Heart left ventricle (tissue), 16 donors: ENCODE measurements at regions not wholly inside any gene's neighbourhood (a gene's known extent, or its start where the extent isn't known, plus 50 kb on each side); places are given as distances from the start of the nearest gene placed in this dataset.

Experiments
- ATAC-seq, 4 donors: fragments of 200-7000 bp; cut with Tn5 transposase; one replicate each; pipeline ENCODE4 v1.9.1; 2020 to 2022; ENCODE audit warnings: moderate library complexity in 4 of 4, mild to moderate bottlenecking in 3 of 4, moderate number of reproducible peaks in 1 of 4
- DNase-seq, 5 donors: peaks; one replicate each; pipeline ENCODE4 v3.0.0-alpha.2; 2020
- H3K27ac ChIP-seq, 12 donors: fragments of 200-600 bp; sonication (generic) in 4 of 12; one replicate each; pipeline versions ENCODE4 v1.5.0 to v1.8.0; 2016 to 2022; ENCODE audit warnings: mild to moderate bottlenecking in 2 of 12
- H3K27me3 ChIP-seq, 9 donors: fragments of 200-600 bp; sonication (generic) in 2 of 9; one replicate each; pipeline versions ENCODE4 v1.5.1 to v1.8.0; 2016 to 2022; ENCODE audit warnings: mild to moderate bottlenecking in 3 of 9
- H3K36me3 ChIP-seq, 9 donors: fragments of 200-600 bp; sonication (generic) in 2 of 9; one replicate each; pipeline versions ENCODE4 v1.5.0 to v1.8.0; 2018 to 2022; ENCODE audit warnings: mild to moderate bottlenecking in 2 of 9
- H3K4me1 ChIP-seq, 12 donors: fragments of 200-600 bp; sonication (generic) in 4 of 12; one replicate each; pipeline versions ENCODE4 v1.5.0 to v1.8.0; 2016 to 2022; ENCODE audit warnings: mild to moderate bottlenecking in 3 of 12
- H3K4me3 ChIP-seq, 12 donors: fragments of 200-600 bp; sonication (generic) in 4 of 12; one replicate each; pipeline versions ENCODE4 v1.5.0 to v1.8.0; 2017 to 2022; ENCODE audit warnings: mild to moderate bottlenecking in 9 of 12, moderate library complexity in 4 of 12
- H3K9me3 ChIP-seq, 12 donors: fragments of 200-600 bp; sonication (generic) in 4 of 12; one replicate each; pipeline versions ENCODE4 v1.5.0 to v1.8.0; 2016 to 2022; ENCODE audit warnings: mild to moderate bottlenecking in 1 of 12
- CTCF ChIP-seq, 12 donors: fragments of 200-600 bp; sonication (generic) in 4 of 12; IDR thresholded peaks; one replicate each; pipeline versions ENCODE4 v1.5.0 to v1.8.0; 2018 to 2022; ENCODE audit warnings: antibody characterized with exemption in 12 of 12, mild to moderate bottlenecking in 5 of 12
- POLR2A ChIP-seq, 2 donors: fragments of 450-650 bp; IDR thresholded peaks; one replicate each; pipeline ENCODE4 v1.6.1; 2017; ENCODE audit warnings: antibody characterized with exemption in 2 of 2, mild to moderate bottlenecking in 2 of 2, moderate library complexity in 2 of 2
- WGBS, 4 donors: extraction: QIAGEN DNeasy Blood & Tissue Kit in 2 of 4; methylation state at CpG; one replicate each; pipeline versions ENCODE4 v1.1.5 to v1.1.7; 2013 to 2018; 5-methylcytosine and 5-hydroxymethylcytosine counted together
- intact Hi-C, 10 donors: fragments of 100-400 bp; cut with DNase I; formaldehyde crosslinking; loops; one replicate each; pipeline versions ENCODE4 v1.11.1 to v1.14.2; 2022
- donor health status: ischemic (EF 13 %, LVEDD 7.1; RV severe dilation, severe dysfunction).
- donor health status: healthy with polysubstance abuse.
- donor health status: DM: no; HTN: yes; CAD: no.
- donor health status: DM: no; HTN: no; CAD: no.
- donor health status: ischemic (EF 25% LVEDD 6.9; RV normal size, moderate dysfunction).
- donor health status: ischemic (EF 25% LVEDD 5.7; RV mildly dilated, moderate dysfunction).
- donor health status: healthy.
- donor health status: DM: yes; HTN: yes; CAD: no.
- donor health status: ischemic (EF 35%, LVEDD 5.7; RV mildly dilated, moderate dysfunction).
- donor health status: nonischemic (EF 11% LVEDD 7.7; RV severe dilation, severe dysfunction).
- donor health status: DM: yes; HTN: yes; CAD: no.
- donor health status: PGD.
- donor health status: ischemic (EF 29% LVEDD 5.4; RV normal size, mild dysfunction).
- donor health status: nonischemic (EF 23%, LVEDD 6.1; RV moderate dilation, normal function).

DNA sequence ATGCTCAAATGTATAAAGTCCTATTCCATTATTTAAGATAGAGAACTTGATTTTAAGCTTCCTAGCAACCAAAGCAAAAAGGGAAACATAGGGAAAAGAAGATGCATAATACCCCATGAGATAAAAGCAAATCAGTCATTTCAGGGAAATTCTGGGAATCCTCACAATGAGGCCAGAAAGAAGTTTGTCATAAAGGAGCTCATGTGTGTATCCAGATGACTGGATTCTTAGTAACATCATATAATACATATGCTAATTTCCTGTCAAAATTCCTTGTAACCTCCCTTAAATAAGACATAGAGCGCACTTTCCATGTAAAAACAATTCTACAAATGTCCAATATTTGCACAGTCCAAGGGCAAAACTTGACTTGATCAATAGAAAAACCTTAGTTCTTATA lies 411.0 kb upstream of the WWC1 start:
- no peak overlapping the region for H3K27ac ChIP-seq
- no peaks in the 10 kb centered on the region for H3K27me3 ChIP-seq
- 79 to 89% (median 85%) methylated on average over 1 of the region's 1 CpG for WGBS, 4 donors
- intact Hi-C loops = no loop called here
- H3K36me3 ChIP-seq = no peaks in the 10 kb centered on the region
- ATAC-seq (no peak), DNase-seq (no peak)
- no peaks in the 10 kb centered on the region for H3K4me1 ChIP-seq
- H3K9me3 ChIP-seq = no peaks in the 10 kb centered on the region
- TF ChIP-seq CTCF (IDR thresholded peaks at IDR 0.05) (no peak), POLR2A (IDR thresholded peaks at IDR 0.05) (no peak)
- H3K4me3 ChIP-seq = no peak overlapping the region

- Histone ChIP-seq H3K4me1 (no peaks in the 10 kb centered on the region), H3K27me3 (no peaks in the 10 kb centered on the region), H3K9me3 (no peaks in the 10 kb centered on the region), H3K27ac (no peak overlapping the region), H3K36me3 (no peaks in the 10 kb centered on the region), H3K4me3 (no peak overlapping the region)
- no peak for TF ChIP-seq CTCF (IDR thresholded peaks at IDR 0.05)
- TF ChIP-seq POLR2A (IDR thresholded peaks at IDR 0.05) = no peak
- ATAC-seq (no peak), DNase-seq (no peak)
- 37 to 43% (median 39%) methylated on average over 1 of the region's 1 CpG for WGBS, 4 donors
- intact Hi-C loops = no loop called here
Measured at GRCh38 chr5:167881041-167881440, 410.4 kb upstream of the WWC1 start.

DNA sequence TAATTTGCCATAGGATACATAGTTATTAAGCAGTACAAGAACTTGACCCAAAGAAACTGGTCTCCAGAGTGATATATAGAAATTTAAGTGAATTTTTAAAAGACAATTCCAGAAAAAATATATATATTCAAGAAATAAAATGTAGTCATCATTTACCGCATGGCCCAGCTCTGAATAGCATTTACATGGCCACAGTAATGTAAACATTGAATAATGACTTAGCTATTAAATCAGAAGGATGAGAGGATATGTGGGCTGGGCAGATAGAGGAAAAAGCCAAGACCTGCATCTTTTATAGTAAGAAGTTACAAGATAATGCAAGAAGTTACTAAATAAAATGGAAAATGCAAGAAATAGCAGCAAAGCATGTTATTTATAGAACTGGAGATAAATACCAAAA lies 405.2 kb upstream of the WWC1 start:
- ATAC-seq = no peak
- Histone ChIP-seq H3K27ac (no peak overlapping the region), H3K36me3 (no peaks in the 10 kb centered on the region), H3K4me1 (no peaks in the 10 kb centered on the region), H3K27me3 (no peaks in the 10 kb centered on the region), H3K4me3 (no peak overlapping the region), H3K9me3 (no peaks in the 10 kb centered on the region)
- intact Hi-C loops = no loop called here
- DNase-seq = no peak
- TF ChIP-seq CTCF (IDR thresholded peaks at IDR 0.05) (no peak), POLR2A (IDR thresholded peaks at IDR 0.05) (no peak)
- WGBS, 4 donors = 83 to 97% (median 91%) methylated on average over 1 of the region's 1 CpG

- Histone ChIP-seq H3K9me3 (no peaks in the 10 kb centered on the region), H3K36me3 (no peaks in the 10 kb centered on the region), H3K27me3 (no peaks in the 10 kb centered on the region), H3K27ac (no peak overlapping the region), H3K4me3 (no peak overlapping the region), H3K4me1 (peaks cover 0 to 14% (median 2%) of the 10 kb centered on the region in 12 donors)
- ATAC-seq = no peak
- TF ChIP-seq CTCF (IDR thresholded peaks at IDR 0.05) = no peak
- no peak for TF ChIP-seq POLR2A (IDR thresholded peaks at IDR 0.05)
- 66 to 80% (median 71%) methylated on average over 1 of the region's 1 CpG for WGBS, 4 donors
- intact Hi-C loops = no loop called here
- DNase-seq = no peak
Measured at GRCh38 chr5:167888393-167888792, 403.1 kb upstream of the WWC1 start.
